ENCODE measurements at regions not wholly inside any gene's neighbourhood (a gene's known extent, or its start where the extent isn't known, plus 50 kb on each side); places are given as distances from the start of the nearest gene placed in this dataset.

GRCh38 chr2:18731666-18732065, 142.3 kb upstream of the NT5C1B start:
- no peaks in the 10 kb centered on the region for H3K9me3 ChIP-seq (ENCODE audit: control insufficient read depth, low read length)
- H3K36me3 ChIP-seq (ENCODE audit: control insufficient read depth, insufficient read depth, low read length): no peaks in the 10 kb centered on the region
- no peak overlapping the region for H2AFZ ChIP-seq
- H3K27ac ChIP-seq: no peak overlapping the region
- no peak overlapping the region for H3K4me2 ChIP-seq (ENCODE audit: low read length)
- H3K27me3 ChIP-seq (ENCODE audit: control insufficient read depth, insufficient read depth, low read length): no peaks in the 10 kb centered on the region
- no peaks in the 10 kb centered on the region for H3K4me1 ChIP-seq
- H3K9ac ChIP-seq: no peak overlapping the region
- H3K79me2 ChIP-seq: no peaks in the 10 kb centered on the region
- H3K4me3 ChIP-seq (ENCODE audit: low read depth, low read length): no peak overlapping the region
- TF ChIP-seq CTCF (IDR thresholded peaks at IDR 0.05): no peak

DNA sequence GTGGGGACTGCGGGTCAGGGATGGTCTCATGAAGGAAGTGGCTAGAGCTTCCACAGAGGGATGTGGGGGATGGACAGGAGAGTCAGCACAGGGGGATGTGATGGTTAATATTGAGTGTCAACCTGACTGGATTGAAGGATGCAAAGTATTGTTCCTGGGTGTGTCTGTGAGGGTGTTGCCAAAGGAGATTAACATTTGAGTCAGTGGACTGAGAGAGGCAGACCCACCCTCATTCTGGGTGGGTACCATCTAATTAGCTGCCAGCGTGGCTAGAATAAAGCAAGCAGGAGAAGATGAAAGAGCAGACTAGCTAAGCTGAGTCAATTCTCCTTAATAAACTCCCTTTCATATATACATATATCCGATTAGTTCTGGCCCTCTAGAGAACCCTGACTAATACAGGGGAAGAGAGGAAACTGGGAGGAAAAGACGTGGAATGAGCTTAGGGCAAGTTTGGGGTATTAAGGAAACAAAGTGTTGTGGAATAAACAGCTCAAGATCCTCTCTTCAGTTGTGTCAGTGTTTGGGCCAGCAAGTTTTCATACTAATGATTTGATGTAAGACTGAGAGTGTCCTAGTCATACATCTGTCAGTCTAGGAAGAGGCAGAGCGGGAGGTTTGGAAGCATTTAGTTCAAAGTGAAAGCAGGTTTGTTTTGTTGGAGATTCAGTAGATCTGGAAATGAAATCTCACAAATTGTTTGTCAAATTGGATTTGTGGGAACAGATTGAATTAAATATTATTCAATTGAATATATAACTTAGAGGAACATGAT, 135.2 kb upstream of the NT5C1B start:
- H2AFZ ChIP-seq: no peak overlapping the region
- H3K9ac ChIP-seq: no peak overlapping the region
- no peaks in the 10 kb centered on the region for H3K27me3 ChIP-seq (ENCODE audit: control insufficient read depth, insufficient read depth, low read length)
- H3K9me3 ChIP-seq (ENCODE audit: control insufficient read depth, low read length): no peaks in the 10 kb centered on the region
- TF ChIP-seq CTCF (IDR thresholded peaks at IDR 0.05): no peak
- H3K4me3 ChIP-seq (ENCODE audit: low read depth, low read length): no peak overlapping the region
- no peaks in the 10 kb centered on the region for H3K79me2 ChIP-seq
- no peaks in the 10 kb centered on the region for H3K4me1 ChIP-seq
- H3K27ac ChIP-seq: no peak overlapping the region
- H3K4me2 ChIP-seq (ENCODE audit: low read length): no peak overlapping the region
- no peaks in the 10 kb centered on the region for H3K36me3 ChIP-seq (ENCODE audit: control insufficient read depth, insufficient read depth, low read length)

DNA sequence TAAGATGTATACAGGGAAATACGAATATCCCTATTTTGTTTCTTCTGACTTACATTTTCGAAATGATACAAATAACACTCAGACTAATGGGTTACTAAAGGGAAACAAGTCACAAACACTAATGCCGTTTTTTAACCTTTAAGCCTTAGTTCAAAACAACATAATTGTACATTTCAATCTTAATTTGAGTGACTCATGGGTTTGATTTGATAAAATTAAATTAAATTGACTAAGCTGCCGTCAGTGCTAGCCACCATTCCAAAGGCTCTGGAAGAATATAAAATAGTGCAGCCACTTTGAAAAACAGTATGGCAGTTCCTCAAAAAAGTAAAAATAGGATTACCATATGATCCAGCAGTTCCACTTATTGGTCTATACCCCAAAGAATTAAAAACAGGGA, 133.8 kb upstream of the NT5C1B start:
- Histone ChIP-seq H3K36me3 (ENCODE audit: control insufficient read depth, insufficient read depth, low read length) (no peaks in the 10 kb centered on the region), H3K27me3 (ENCODE audit: control insufficient read depth, insufficient read depth, low read length) (no peaks in the 10 kb centered on the region)

GRCh38 chr2:18722101-18722500, 132.7 kb upstream of the NT5C1B start:
- Histone ChIP-seq H3K79me2 (no peaks in the 10 kb centered on the region), H2AFZ (no peak overlapping the region), H3K27me3 (ENCODE audit: control insufficient read depth, insufficient read depth, low read length) (no peaks in the 10 kb centered on the region), H3K4me2 (ENCODE audit: low read length) (no peak overlapping the region), H3K9ac (no peak overlapping the region), H3K4me1 (no peaks in the 10 kb centered on the region), H3K9me3 (ENCODE audit: control insufficient read depth, low read length) (no peaks in the 10 kb centered on the region), H3K36me3 (ENCODE audit: control insufficient read depth, insufficient read depth, low read length) (no peaks in the 10 kb centered on the region), H3K27ac (no peak overlapping the region), H3K4me3 (ENCODE audit: low read depth, low read length) (no peak overlapping the region)
- TF ChIP-seq CTCF (IDR thresholded peaks at IDR 0.05): no peak

More for the DNA sequence above, 133.8 kb upstream of the NT5C1B start:
- Histone ChIP-seq H3K4me2 (ENCODE audit: low read length) (no peak overlapping the region), H3K4me3 (ENCODE audit: low read depth, low read length) (no peak overlapping the region), H3K27ac (no peak overlapping the region), H3K9me3 (ENCODE audit: control insufficient read depth, low read length) (no peaks in the 10 kb centered on the region), H3K79me2 (no peaks in the 10 kb centered on the region), H2AFZ (no peak overlapping the region), H3K4me1 (no peaks in the 10 kb centered on the region), H3K9ac (no peak overlapping the region)
- TF ChIP-seq CTCF (IDR thresholded peaks at IDR 0.05): no peak

Measured in parathyroid adenoma (tissue), 2 donors.